ACC112 (cell line): ENCODE measurements at regions not wholly inside any gene's neighbourhood (a gene's known extent, or its start where the extent isn't known, plus 50 kb on each side); places are given as distances from the start of the nearest gene placed in this dataset.
"Not testable (repeated sequence)": the region's sequence is repeated elsewhere in the genome, so short reads cannot be mapped to it uniquely, and the experiment has no call there.

Experiments
- H2AFZ ChIP-seq: fragments of 200-600 bp; sonication (generic); one replicate; pipeline ENCODE4 v1.6.0; 2017; ENCODE audit warnings: antibody characterized with exemption, low read length; ENCODE audit not compliant: unreplicated experiment
- H3K27ac ChIP-seq: fragments of 200-600 bp; sonication (generic); 2 replicates; pipeline ENCODE4 v1.5.1; 2014; ENCODE audit warnings: low read depth, mild to moderate bottlenecking, antibody characterized with exemption, low read length, moderate library complexity
- H3K27me3 ChIP-seq: fragments of 200-600 bp; sonication (generic); 2 replicates; pipeline ENCODE4 v1.6.1; 2014; ENCODE audit warnings: mild to moderate bottlenecking, antibody characterized with exemption, low read length, moderate library complexity, mixed read lengths; ENCODE audit not compliant: insufficient read depth
- H3K36me3 ChIP-seq: fragments of 200-600 bp; sonication (generic); 2 replicates; pipeline ENCODE4 v1.6.1; 2016; ENCODE audit warnings: mild to moderate bottlenecking, antibody characterized with exemption, low read length, moderate library complexity, mixed read lengths; ENCODE audit not compliant: insufficient read depth
- H3K4me1 ChIP-seq: fragments of 200-600 bp; sonication (generic); one replicate; pipeline ENCODE4 v1.6.1; 2016; ENCODE audit warnings: low read length, mixed read lengths; ENCODE audit not compliant: insufficient read depth, unreplicated experiment, control insufficient read depth
- H3K4me3 ChIP-seq: fragments of 200-600 bp; sonication (generic); 2 replicates; pipeline ENCODE4 v1.5.1; 2014; ENCODE audit warnings: mild to moderate bottlenecking, low read depth, low read length
- H3K79me2 ChIP-seq: fragments of 200-600 bp; sonication (generic); one replicate; pipeline ENCODE4 v1.6.0; 2016; ENCODE audit warnings: low read length; ENCODE audit not compliant: control insufficient read depth, unreplicated experiment, insufficient read depth

DNA sequence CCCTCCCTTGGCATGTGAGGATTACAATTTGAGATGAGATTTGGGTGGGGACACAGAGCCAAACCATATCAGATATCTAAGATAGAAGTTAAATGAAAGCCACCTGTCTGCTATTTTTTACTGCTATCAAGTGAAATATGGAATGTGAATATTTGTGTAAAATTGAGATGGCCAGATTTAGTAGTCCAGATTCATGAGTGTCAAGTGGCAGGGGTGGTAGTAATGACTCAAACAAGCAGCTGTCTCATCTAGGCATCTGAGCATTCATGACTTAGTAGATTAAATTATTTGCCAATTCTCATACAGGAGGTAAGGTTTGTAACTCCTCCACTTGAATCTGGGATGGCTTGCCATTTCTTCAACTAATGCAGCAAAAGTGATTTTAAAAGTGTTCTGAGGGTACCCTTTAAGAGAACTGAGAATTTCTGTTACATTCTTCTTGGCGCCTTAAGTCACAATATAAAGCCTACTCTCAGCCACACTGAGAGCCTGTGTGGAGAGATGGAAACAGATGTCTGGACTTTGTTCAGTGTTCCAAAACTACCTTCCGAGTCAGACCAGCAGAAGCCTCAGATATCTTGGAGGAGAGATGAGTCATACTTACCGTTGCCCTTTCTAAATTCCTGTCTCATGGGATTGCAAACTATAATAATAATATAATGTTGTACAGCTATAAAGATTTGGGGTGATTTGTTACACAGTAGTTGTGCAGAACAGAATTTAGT is 1065.6 kb upstream of the TMPRSS15 start:
- H3K36me3 ChIP-seq, result no peaks in the 10 kb centered on the region
- H3K79me2 ChIP-seq, result no peaks in the 10 kb centered on the region
- H2AFZ ChIP-seq, result no peak overlapping the region
- no peaks in the 10 kb centered on the region for H3K27me3 ChIP-seq
- no peaks in the 10 kb centered on the region for H3K4me1 ChIP-seq
- no peak overlapping the region for H3K4me3 ChIP-seq
- H3K27ac ChIP-seq, result no peak overlapping the region

DNA sequence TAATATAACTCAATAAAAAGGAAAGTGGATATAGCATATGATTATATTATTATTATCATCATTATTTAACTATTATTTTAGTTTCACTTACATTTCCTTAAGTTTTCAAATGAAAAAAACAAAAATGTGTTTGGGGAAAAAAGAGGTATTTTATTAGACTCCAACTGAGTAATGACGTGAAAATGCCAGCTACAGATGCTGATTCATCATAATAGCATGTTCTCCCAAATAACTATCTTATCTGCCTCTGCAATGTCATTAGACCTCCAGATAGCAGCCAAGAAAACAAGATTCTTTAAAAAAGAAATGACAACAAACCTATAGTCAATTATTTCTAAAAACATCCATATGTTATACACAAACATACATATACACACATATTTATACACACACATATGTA is 1071.9 kb upstream of the TMPRSS15 start:
- Histone ChIP-seq H3K36me3 (no peaks in the 10 kb centered on the region), H3K79me2 (no peaks in the 10 kb centered on the region), H3K4me3 (no peak overlapping the region), H3K27me3 (no peaks in the 10 kb centered on the region), H3K27ac (no peak overlapping the region), H3K4me1 (no peaks in the 10 kb centered on the region), H2AFZ (no peak overlapping the region)

DNA sequence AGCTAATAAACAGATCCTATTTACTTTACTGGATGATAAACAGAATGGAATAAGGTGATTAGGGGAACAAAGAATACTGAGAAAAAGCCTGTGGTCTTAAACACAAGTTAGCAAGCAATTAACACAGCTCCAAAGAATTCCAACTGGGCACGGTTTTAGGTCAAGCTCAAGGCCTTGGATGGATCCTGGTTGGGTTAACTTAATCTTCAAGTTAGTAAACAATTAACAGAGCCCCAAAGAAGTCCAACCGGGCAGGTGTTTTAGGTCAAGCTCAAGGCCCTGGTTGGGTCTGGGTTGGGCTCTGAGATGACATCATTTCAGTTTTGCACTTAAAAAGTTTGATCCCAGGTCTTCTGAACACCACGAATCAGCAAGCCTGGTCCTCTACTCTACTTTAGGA is 1086.3 kb upstream of the TMPRSS15 start:
- Histone ChIP-seq H3K4me3 (no peak overlapping the region), H2AFZ (no peak overlapping the region), H3K27me3 (no peaks in the 10 kb centered on the region), H3K27ac (no peak overlapping the region), H3K4me1 (no peaks in the 10 kb centered on the region), H3K79me2 (no peaks in the 10 kb centered on the region), H3K36me3 (no peaks in the 10 kb centered on the region)

DNA sequence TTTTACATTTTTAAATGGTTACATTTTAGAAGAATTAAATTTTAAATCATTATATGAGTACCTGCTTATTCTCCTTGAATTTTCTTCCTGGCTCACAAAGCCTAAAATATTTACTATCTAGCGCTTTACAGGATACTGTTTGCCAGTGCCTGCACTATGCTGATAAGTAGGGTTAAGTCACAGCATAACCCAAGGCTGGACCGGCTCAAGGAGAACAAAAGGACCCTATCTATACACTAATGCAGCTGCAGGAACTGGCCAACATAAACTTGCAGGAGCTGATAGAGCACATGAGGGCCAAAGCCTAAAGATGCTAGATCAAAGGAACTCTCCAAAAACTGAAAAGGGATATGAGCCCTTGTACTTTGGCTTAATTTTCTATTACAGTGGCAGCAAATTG is 1086.9 kb upstream of the TMPRSS15 start:
- no peak overlapping the region for H2AFZ ChIP-seq
- H3K27ac ChIP-seq, result no peak overlapping the region
- no peaks in the 10 kb centered on the region for H3K36me3 ChIP-seq
- no peaks in the 10 kb centered on the region for H3K27me3 ChIP-seq
- no peaks in the 10 kb centered on the region for H3K79me2 ChIP-seq
- no peak overlapping the region for H3K4me3 ChIP-seq
- no peaks in the 10 kb centered on the region for H3K4me1 ChIP-seq

DNA sequence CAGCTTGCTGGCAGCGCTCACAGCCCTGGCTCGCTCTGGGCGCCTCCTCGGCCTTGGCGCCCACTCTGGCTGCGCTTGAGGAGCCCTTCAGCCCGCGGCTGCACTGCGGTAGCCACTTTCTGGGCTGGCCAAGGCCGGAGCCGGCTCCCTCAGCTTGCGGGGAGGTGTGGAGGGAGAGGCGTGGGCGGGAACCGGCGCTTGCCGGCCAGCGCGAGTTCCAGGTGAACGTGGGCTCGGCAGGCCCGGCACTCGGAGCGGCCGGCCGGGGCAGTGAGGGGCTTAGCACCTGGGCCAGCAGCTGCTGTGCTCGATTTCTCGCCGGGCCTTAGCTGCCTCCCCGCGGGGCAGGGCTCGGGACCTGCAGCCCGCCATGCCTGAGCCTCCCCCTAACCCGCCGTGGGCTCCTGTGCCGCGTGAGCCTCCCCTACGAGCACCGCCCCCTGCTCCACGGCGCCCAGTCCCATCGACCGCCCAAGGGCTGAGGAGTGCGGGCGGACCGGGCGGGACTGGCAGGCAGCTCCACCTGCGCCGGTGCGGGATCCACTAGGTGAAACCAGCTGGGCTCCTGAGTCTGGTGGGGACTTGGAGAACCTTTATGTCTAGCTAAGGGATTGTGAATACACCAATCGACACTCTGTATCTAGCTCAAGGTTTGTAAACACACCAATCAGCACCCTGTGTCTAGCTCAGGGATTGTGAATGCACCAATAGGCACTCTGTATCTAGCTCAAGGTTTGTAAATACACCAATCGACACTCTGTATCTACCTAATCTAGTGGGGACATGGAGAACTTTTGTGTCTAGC is 1090.1 kb upstream of the TMPRSS15 start:
- not testable (repeated sequence) for H3K27ac ChIP-seq, H2AFZ ChIP-seq, H3K4me1 ChIP-seq, H3K27me3 ChIP-seq, H3K79me2 ChIP-seq, H3K36me3 ChIP-seq, H3K4me3 ChIP-seq

DNA sequence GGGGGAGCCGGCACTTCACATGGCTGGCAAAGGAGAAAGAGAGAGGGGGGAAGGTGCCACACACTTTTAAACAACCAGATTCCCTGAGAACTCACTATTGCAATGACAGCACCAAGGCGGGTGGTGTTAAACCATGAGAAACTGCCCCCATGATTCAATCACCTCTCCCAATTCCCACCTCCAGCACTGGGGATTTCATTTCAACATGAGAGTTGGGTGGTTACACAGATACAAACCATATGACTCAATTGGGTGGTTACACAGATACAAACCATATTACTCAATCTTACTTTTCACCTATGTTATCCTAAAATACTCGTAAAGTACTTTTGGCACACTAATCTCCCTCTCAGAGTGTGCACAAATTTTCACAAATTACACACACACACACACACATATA is 1097.5 kb upstream of the TMPRSS15 start:
- Histone ChIP-seq H3K4me3 (no peak overlapping the region), H3K27ac (no peak overlapping the region), H3K36me3 (no peaks in the 10 kb centered on the region), H3K79me2 (no peaks in the 10 kb centered on the region), H3K4me1 (no peaks in the 10 kb centered on the region), H3K27me3 (no peaks in the 10 kb centered on the region), H2AFZ (no peak overlapping the region)

DNA sequence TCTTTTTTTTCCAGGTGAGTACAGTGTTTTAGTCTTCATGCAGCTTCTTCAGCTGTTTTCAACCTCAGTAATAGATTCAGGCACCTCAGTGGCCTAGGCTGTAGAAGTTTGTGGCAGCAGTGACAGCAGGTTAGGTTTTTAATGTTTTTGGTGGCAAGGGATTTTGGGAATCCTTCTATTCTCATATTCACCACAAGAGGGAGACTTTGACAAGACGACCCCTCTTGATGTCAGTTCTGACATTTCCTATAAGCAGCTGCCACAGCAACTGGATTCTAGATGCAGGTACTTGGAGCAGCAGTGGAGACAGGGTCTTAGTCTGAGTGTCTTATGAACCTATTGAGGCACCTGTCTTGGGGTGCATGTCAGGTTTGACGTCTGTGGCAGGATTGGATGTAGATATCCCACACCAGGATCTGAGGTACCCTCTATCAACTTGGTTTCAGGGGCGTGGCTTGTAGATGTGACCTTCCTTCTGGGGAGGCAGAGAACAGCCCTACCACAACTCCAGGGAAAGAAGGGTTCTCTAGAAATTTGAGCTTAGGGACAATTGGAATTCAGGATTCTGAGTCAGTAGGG is 1104.2 kb upstream of the TMPRSS15 start:
- no peaks in the 10 kb centered on the region for H3K4me1 ChIP-seq
- no peak overlapping the region for H2AFZ ChIP-seq
- H3K79me2 ChIP-seq, result no peaks in the 10 kb centered on the region
- no peaks in the 10 kb centered on the region for H3K36me3 ChIP-seq
- H3K27me3 ChIP-seq, result no peaks in the 10 kb centered on the region
- no peak overlapping the region for H3K27ac ChIP-seq
- H3K4me3 ChIP-seq, result no peak overlapping the region

DNA sequence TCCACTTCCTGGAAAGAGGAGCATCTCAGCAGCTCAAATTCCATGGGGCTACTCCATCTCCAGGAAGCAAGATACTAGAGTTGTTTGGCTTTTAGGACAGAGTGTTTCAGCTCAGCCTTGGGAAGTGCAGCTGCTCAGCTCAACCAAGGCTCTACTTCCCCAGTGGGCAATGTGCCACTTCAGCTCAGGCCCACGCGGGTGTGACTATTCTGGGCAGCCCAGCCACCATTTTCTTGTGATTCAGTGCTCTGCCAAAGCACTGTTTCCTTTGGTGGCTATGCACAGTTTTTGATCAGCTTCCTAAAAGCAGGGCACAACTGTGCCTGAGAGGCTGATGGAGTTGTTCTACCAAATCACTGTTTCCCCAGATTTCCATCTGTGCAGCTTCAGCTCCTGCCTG is 1104.9 kb upstream of the TMPRSS15 start:
- Histone ChIP-seq H3K79me2 (no peaks in the 10 kb centered on the region), H3K36me3 (no peaks in the 10 kb centered on the region), H2AFZ (no peak overlapping the region), H3K4me1 (no peaks in the 10 kb centered on the region), H3K4me3 (no peak overlapping the region), H3K27ac (no peak overlapping the region), H3K27me3 (no peaks in the 10 kb centered on the region)

DNA sequence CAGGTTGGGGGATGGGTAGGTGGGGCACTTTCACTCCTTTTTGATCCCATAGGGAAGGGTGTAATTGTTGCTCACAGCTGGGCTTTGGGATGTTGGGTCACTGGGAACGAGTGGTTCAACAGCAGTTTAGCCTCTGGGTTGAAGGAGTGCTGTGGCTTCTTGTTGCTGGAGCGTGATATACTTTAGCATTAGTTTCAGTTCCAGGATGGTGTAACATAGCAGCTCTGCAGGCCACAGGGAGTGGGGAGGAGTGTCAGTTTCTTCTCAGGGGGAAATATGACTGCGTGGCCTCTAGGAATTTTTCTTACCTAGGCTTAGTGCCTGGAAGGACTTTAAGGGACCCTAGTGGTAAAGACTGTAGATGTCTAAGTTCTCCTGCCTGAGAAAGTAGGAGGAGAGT is 1105.3 kb upstream of the TMPRSS15 start:
- H3K4me3 ChIP-seq, result no peak overlapping the region
- no peaks in the 10 kb centered on the region for H3K36me3 ChIP-seq
- H3K27ac ChIP-seq, result no peak overlapping the region
- H2AFZ ChIP-seq, result no peak overlapping the region
- no peaks in the 10 kb centered on the region for H3K27me3 ChIP-seq
- no peaks in the 10 kb centered on the region for H3K4me1 ChIP-seq
- no peaks in the 10 kb centered on the region for H3K79me2 ChIP-seq

DNA sequence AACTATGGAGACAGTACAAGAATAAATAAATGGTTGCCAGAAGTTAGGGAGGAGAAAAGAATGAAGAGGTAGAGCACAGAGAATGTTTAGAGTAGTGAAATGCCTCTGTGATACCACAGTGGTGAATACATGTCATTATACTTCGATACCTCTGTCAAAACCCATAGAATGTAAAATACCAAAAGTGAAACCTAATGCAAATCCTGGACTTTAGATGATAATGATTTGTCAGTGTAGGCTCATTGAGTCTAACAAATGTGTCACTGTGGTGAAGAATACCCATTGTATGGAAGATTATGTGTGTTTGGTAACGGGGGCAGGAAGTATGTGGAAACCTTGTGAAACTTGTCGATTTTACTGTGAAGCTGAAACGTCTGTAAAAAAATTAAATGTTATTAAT is 1106.5 kb upstream of the TMPRSS15 start:
- Histone ChIP-seq H3K79me2 (no peaks in the 10 kb centered on the region), H3K27me3 (no peaks in the 10 kb centered on the region), H3K4me1 (no peaks in the 10 kb centered on the region), H3K4me3 (no peak overlapping the region), H2AFZ (no peak overlapping the region), H3K36me3 (no peaks in the 10 kb centered on the region), H3K27ac (no peak overlapping the region)

DNA sequence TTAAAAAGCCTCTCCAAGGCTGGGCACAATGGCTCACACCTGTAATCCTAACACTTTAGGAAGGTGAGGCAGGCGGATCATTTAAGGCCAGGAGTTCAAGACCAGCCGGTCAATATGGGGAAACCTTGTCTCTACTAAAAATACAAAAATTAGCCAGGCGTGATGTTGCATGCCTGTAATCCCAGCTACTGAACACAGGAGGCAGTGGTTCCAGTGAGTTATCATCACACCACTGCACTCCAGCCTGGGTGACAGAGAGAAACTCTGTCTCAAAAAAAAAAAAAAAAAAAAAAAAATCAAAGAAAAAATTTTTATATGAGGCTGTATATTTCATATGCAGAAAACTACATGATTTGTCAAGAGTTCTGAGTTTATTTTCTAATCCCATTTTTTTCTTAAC is 1107.1 kb upstream of the TMPRSS15 start:
- Histone ChIP-seq H3K79me2 (no peaks in the 10 kb centered on the region), H3K4me1 (no peaks in the 10 kb centered on the region), H3K4me3 (no peak overlapping the region), H3K27ac (no peak overlapping the region), H3K27me3 (no peaks in the 10 kb centered on the region), H2AFZ (no peak overlapping the region), H3K36me3 (no peaks in the 10 kb centered on the region)
